Ishikawa (cell line): ENCODE measurements at regions not wholly inside any gene's neighbourhood (a gene's known extent, or its start where the extent isn't known, plus 50 kb on each side); places are given as distances from the start of the nearest gene placed in this dataset.

Experiments
- CEBPB ChIP-seq: IDR thresholded peaks from 2 replicates; pipeline ENCODE4 v1.6.1; 2012
- CREB1 ChIP-seq: IDR thresholded peaks from 2 replicates; pipeline ENCODE4 v1.6.1; 2012; ENCODE audit warnings: low read depth
- EGR1 ChIP-seq: IDR thresholded peaks from 2 replicates; pipeline ENCODE4 v1.6.1; 2012
- EP300 ChIP-seq: IDR thresholded peaks from 2 replicates; pipeline ENCODE4 v1.6.1; 2012; ENCODE audit warnings: borderline replicate concordance
- FOXM1 ChIP-seq: IDR thresholded peaks from 2 replicates; pipeline ENCODE4 v1.6.1; 2012; ENCODE audit warnings: low read depth, borderline replicate concordance
- MAX ChIP-seq: IDR thresholded peaks from 2 replicates; pipeline ENCODE4 v1.6.1; 2012
- NFIC ChIP-seq: IDR thresholded peaks from 2 replicates; pipeline ENCODE4 v1.6.1; 2012
- RAD21 ChIP-seq: IDR thresholded peaks from 2 replicates; pipeline ENCODE4 v1.6.1; 2012; ENCODE audit warnings: low read depth
- REST ChIP-seq: IDR thresholded peaks from 2 replicates; pipeline ENCODE4 v1.6.1; 2012; ENCODE audit warnings: low read depth, mild to moderate bottlenecking
- TAF1 ChIP-seq: IDR thresholded peaks from 2 replicates; pipeline ENCODE4 v1.6.1; 2012; ENCODE audit warnings: low read depth, mild to moderate bottlenecking
- TCF12 ChIP-seq: IDR thresholded peaks from 2 replicates; pipeline ENCODE4 v1.6.1; 2012; ENCODE audit warnings: low read depth
- TEAD4 ChIP-seq: IDR thresholded peaks from 2 replicates; pipeline ENCODE4 v1.6.1; 2012
- USF1 ChIP-seq: IDR thresholded peaks from 2 replicates; pipeline ENCODE4 v1.6.1; 2012
- YY1 ChIP-seq: IDR thresholded peaks from 2 replicates; pipeline ENCODE4 v1.6.1; 2012; ENCODE audit warnings: low read depth
- ZBTB7A ChIP-seq: IDR thresholded peaks from 2 replicates; pipeline ENCODE4 v1.6.1; 2012; ENCODE audit warnings: low read depth

- TF ChIP-seq RAD21 (no peak), YY1 (no peak), TEAD4 (no peak)
Measured at GRCh38 chr9:81791076-81791475, 101.7 kb upstream of the TLE1 start.

- TF ChIP-seq MAX (no peak), RAD21 (no peak), TAF1 (no peak), EP300 (no peak), CREB1 (no peak), TEAD4 (no peak), NFIC (no peak), FOXM1 (no peak), EGR1 (no peak), USF1 (no peak), YY1 (no peak), ZBTB7A (no peak), CEBPB (no peak), REST (no peak), TCF12 (no peak)
Measured at GRCh38 chr9:81798606-81799005, 109.3 kb upstream of the TLE1 start.

GRCh38 chr9:81801190-81801589 lies 111.8 kb upstream of the TLE1 start:
- TF ChIP-seq ZBTB7A (no peak), MAX (peak; percentile 31; the same call in 1 of the 2 replicates), USF1 (no peak), TCF12 (peak; percentile 80), TAF1 (no peak), REST (no peak), FOXM1 (peak; percentile 46), EP300 (peak; percentile 81), RAD21 (peak; percentile 1; the same call in 1 of the 2 replicates), CEBPB (no peak), TEAD4 (peak; percentile 81), NFIC (peak; percentile 79), CREB1 (no peak), EGR1 (no peak), YY1 (0 out of 2 replicates have a peak, but pooled peaks have one; percentile 27)

GRCh38 chr9:81804306-81804705 lies 115.0 kb upstream of the TLE1 start:
- TF ChIP-seq TAF1: no peak
- no peak for TF ChIP-seq YY1
- TF ChIP-seq CREB1: no peak
- no peak for TF ChIP-seq MAX
- TF ChIP-seq EP300: no peak
- TF ChIP-seq CEBPB: no peak
- no peak for TF ChIP-seq ZBTB7A
- TF ChIP-seq REST: no peak
- no peak for TF ChIP-seq NFIC
- no peak for TF ChIP-seq FOXM1

- TF ChIP-seq CEBPB: no peak
- TF ChIP-seq TCF12: no peak
- TF ChIP-seq ZBTB7A: no peak
- TF ChIP-seq USF1: no peak
- no peak for TF ChIP-seq NFIC
Measured at GRCh38 chr9:81814401-81814793, 113.8 kb upstream of the SPATA31D4 start.
